ENCODE measurements at regions not wholly inside any gene's neighbourhood (a gene's known extent, or its start where the extent isn't known, plus 50 kb on each side); places are given as distances from the start of the nearest gene placed in this dataset.

GRCh38 chr14:38752750-38753149, 350.3 kb downstream of the SEC23A start:
- no peak for TF ChIP-seq OSR1 (CRISPR knock-in tag; IDR thresholded peaks at IDR 0.05)
- TF ChIP-seq ZFP3 (CRISPR knock-in tag; IDR thresholded peaks at IDR 0.05) = no peak
- TF ChIP-seq BACH2 (CRISPR knock-in tag; IDR thresholded peaks at IDR 0.05; ENCODE audit: borderline replicate concordance) = no peak

All from SK-N-SH treated with all-trans-retinoic acid at 6 μM for 48 hours (cell line).